IMR-90 (cell line): ENCODE measurements at regions not wholly inside any gene's neighbourhood (a gene's known extent, or its start where the extent isn't known, plus 50 kb on each side); places are given as distances from the start of the nearest gene placed in this dataset.

Source experiments
- ATAC-seq: fragments of 200-7000 bp; cut with Tn5 transposase; 2 replicates; pipeline ENCODE4 v1.9.1; 2020; ENCODE audit warnings: low read depth, mild to moderate bottlenecking, moderate library complexity
- BruUV-seq: library from RNA; stranded (reverse); fragments of 400-500 nt; replicated peaks from 2 replicates; lab custom pipeline; 2021; lab: Mats Ljungman, UMichigan
- CTCF ChIA-PET: fragments of 300-600 bp; formaldehyde crosslinking; extraction: SDS; loops from one replicate; lab custom pipeline; 2021; ENCODE audit warnings: antibody characterized with exemption; lab: Yijun Ruan, JAX
- POLR2A ChIA-PET: fragments of 300-600 bp; sonication (Branson Sonifier 250); formaldehyde crosslinking; loops from one replicate; lab custom pipeline; 2022; ENCODE audit warnings: antibody characterized with exemption; ENCODE audit not compliant: unreplicated experiment; lab: Charles Lee
- DNase-seq: peaks from one replicate; pipeline ENCODE4 v3.0.0; 2013
- H2AFZ ChIP-seq: replicated peaks from 2 replicates; pipeline ENCODE3; 2013; ENCODE audit warnings: low read length, mild to moderate bottlenecking; ENCODE audit not compliant: poor library complexity
- H2AK5ac ChIP-seq: 2 replicates; pipeline ENCODE4 v1.6.1; 2013; ENCODE audit warnings: low read depth, low read length, inconsistent platforms
- H2AK9ac ChIP-seq: replicated peaks from 2 replicates; pipeline ENCODE3; 2013; ENCODE audit warnings: mild to moderate bottlenecking, low read depth, low read length, moderate library complexity; ENCODE audit not compliant: poor library complexity
- H2BK120ac ChIP-seq: 2 replicates; pipeline ENCODE4 v1.6.1; 2013; ENCODE audit warnings: low read depth, low read length, inconsistent platforms
- H2BK15ac ChIP-seq: 3 replicates; pipeline ENCODE4 v1.6.1; 2013; ENCODE audit warnings: low read depth, low read length, inconsistent platforms
- H2BK20ac ChIP-seq: 2 replicates; pipeline ENCODE4 v1.6.1; 2013; ENCODE audit warnings: low read depth, mild to moderate bottlenecking, inconsistent platforms, low read length, moderate library complexity
- H2BK5ac ChIP-seq: 2 replicates; pipeline ENCODE4 v1.6.1; 2013; ENCODE audit warnings: mild to moderate bottlenecking, low read depth, low read length, inconsistent platforms; ENCODE audit not compliant: poor library complexity, severe bottlenecking
- H3K14ac ChIP-seq: replicated peaks from 2 replicates; pipeline ENCODE4 v1.6.1; 2013; ENCODE audit warnings: low read depth, low read length, inconsistent platforms
- H3K18ac ChIP-seq: 2 replicates; pipeline ENCODE4 v1.6.1; 2013; ENCODE audit warnings: low read depth, low read length, control low read depth
- H3K23ac ChIP-seq: 2 replicates; pipeline ENCODE4 v1.6.1; 2013; ENCODE audit warnings: low read depth, low read length, inconsistent platforms
- H3K27ac ChIP-seq: 2 replicates; pipeline ENCODE4 v1.5.1; 2013; ENCODE audit warnings: mild to moderate bottlenecking, control low read depth, low read length; ENCODE audit not compliant: insufficient read depth
- H3K27me3 ChIP-seq: 2 replicates; pipeline ENCODE4 v1.6.1; 2013; ENCODE audit warnings: low read length; ENCODE audit not compliant: control insufficient read depth, insufficient read depth
- H3K36me3 ChIP-seq: 2 replicates; pipeline ENCODE4 v1.6.1; 2013; ENCODE audit warnings: low read length, mixed read lengths; ENCODE audit not compliant: control insufficient read depth, insufficient read depth
- H3K4ac ChIP-seq: 2 replicates; pipeline ENCODE4 v1.6.1; 2013; ENCODE audit warnings: low read depth, low read length, inconsistent platforms
- H3K4me1 ChIP-seq: 2 replicates; pipeline ENCODE4 v1.6.1; 2013; ENCODE audit warnings: low read length, mixed read lengths; ENCODE audit not compliant: control insufficient read depth, insufficient read depth
- H3K4me2 ChIP-seq: 2 replicates; pipeline ENCODE4 v1.6.1; 2013; ENCODE audit warnings: low read depth, mild to moderate bottlenecking, control low read depth, low read length, moderate library complexity
- H3K4me3 ChIP-seq: 2 replicates; pipeline ENCODE4 v1.5.1; 2013; ENCODE audit warnings: low read depth, mild to moderate bottlenecking, control low read depth, low read length, moderate library complexity; ENCODE audit not compliant: insufficient read depth
- H3K56ac ChIP-seq: 2 replicates; pipeline ENCODE4 v1.6.1; 2013; ENCODE audit warnings: low read length, inconsistent platforms; ENCODE audit not compliant: insufficient read depth; ENCODE audit errors: extremely low read depth
- H3K79me1 ChIP-seq, 2 experiments: 2 replicates each; pipeline ENCODE4 v1.6.1; 2013; ENCODE audit warnings: low read length in 2 of 2, inconsistent platforms in 1 of 2, low read depth in 1 of 2
- H3K9ac ChIP-seq: 2 replicates; pipeline ENCODE4 v1.6.1; 2013; ENCODE audit warnings: low read depth, low read length, control low read depth
- H3K9me1 ChIP-seq: 2 replicates; pipeline ENCODE4 v1.6.1; 2013; ENCODE audit warnings: low read length, inconsistent platforms; ENCODE audit not compliant: insufficient read depth
- H3K9me3 ChIP-seq: 2 replicates; pipeline ENCODE4 v1.6.1; 2013; ENCODE audit warnings: low read length; ENCODE audit not compliant: control insufficient read depth, insufficient read depth
- H4K20me1 ChIP-seq: 2 replicates; pipeline ENCODE4 v1.6.1; 2013; ENCODE audit warnings: low read length, inconsistent platforms; ENCODE audit not compliant: insufficient read depth
- H4K5ac ChIP-seq: 2 replicates; pipeline ENCODE4 v1.6.1; 2013; ENCODE audit warnings: mild to moderate bottlenecking, low read depth, low read length, control low read depth
- H4K8ac ChIP-seq, 2 experiments: 2 replicates each; pipeline ENCODE4 v1.6.1; 2013; ENCODE audit warnings: low read depth in 2 of 2, low read length in 2 of 2, control low read depth in 1 of 2, inconsistent platforms in 1 of 2
- H4K91ac ChIP-seq: 2 replicates; pipeline ENCODE4 v1.6.1; 2013; ENCODE audit warnings: low read depth, low read length, inconsistent platforms; ENCODE audit not compliant: insufficient read depth
- CEBPB ChIP-seq: IDR thresholded peaks from 2 replicates; pipeline ENCODE4 v1.6.1; 2012; ENCODE audit warnings: low read depth, low read length, improper control_type of control experiment
- MAZ ChIP-seq: IDR thresholded peaks from 2 replicates; pipeline ENCODE4 v1.6.1; 2012; ENCODE audit warnings: low read depth, mild to moderate bottlenecking, low read length, improper control_type of control experiment, moderate library complexity, borderline replicate concordance
- RAD21 ChIP-seq: IDR thresholded peaks from 2 replicates; pipeline ENCODE4 v1.6.1; 2012; ENCODE audit warnings: low read length, improper control_type of control experiment
- RCOR1 ChIP-seq: IDR thresholded peaks from 2 replicates; pipeline ENCODE4 v1.6.1; 2012; ENCODE audit warnings: mild to moderate bottlenecking, low read length, improper control_type of control experiment; ENCODE audit not compliant: insufficient replicate concordance
- WGBS, 2 experiments: methylation state at CpG; one replicate each; pipeline versions ENCODE4 v1.1.5 to v1.1.7; 2013; ENCODE audit warnings: missing lambda C conversion rate in 2 of 2; ENCODE audit not compliant: insufficient read length in 1 of 2; ENCODE audit errors: extremely low coverage in 2 of 2; 5-methylcytosine and 5-hydroxymethylcytosine counted together
- dilution Hi-C: fragments of 300-500 bp; cut with HindIII; formaldehyde crosslinking; loops from one replicate; pipeline ENCODE4 v1.14.3; 2018; ENCODE audit warnings: low sequenced_read_pairs; ENCODE audit not compliant: unreplicated experiment
- in situ Hi-C: fragments of 300-500 bp; cut with MboI; formaldehyde crosslinking; loops from 3 replicates; pipeline ENCODE4 v1.14.3; 2019; ENCODE audit warnings: low sequenced_read_pairs, inconsistent platforms, mixed read lengths
- intact Hi-C: fragments of 100-400 bp; cut with micrococcal nuclease; formaldehyde crosslinking; loops from 2 replicates; pipeline ENCODE4 v1.10.0; 2022

DNA sequence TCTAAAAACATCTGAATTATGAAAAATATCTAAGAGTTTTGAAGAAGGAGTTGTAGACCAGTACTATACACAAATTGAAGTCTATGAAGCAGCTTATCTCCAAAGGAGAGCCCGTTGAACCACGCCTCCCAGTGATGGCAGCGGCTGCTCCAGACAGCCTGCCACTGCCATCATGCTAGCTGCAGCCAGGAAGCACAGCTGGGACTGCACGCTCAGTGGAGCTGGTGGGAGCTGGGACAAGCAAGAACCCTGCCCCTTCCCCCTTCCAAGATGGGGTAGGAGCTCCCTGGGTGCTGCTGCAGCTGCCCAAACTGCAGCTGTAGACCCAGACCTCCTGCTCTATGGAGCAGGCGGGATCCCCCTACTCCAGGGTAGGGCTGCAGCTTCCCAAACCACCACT, 124.7 kb upstream of the SPATS2L start:
- Histone ChIP-seq H3K14ac (no peak overlapping the region), H3K18ac (no peak overlapping the region), H3K4ac (no peak overlapping the region), H3K23ac (no peak overlapping the region), H2BK15ac (no peak overlapping the region), H2AK9ac (no peak overlapping the region), H4K8ac (no peak overlapping the region), H2AFZ (no peak overlapping the region), H4K20me1 (no peaks in the 10 kb centered on the region), H2AK5ac (no peak overlapping the region), H4K5ac (no peak overlapping the region), H3K27ac (no peak overlapping the region), H3K9me1 (no peaks in the 10 kb centered on the region), H3K4me1 (peaks cover 2% of the 10 kb centered on the region; the same call in 1 of the 2 replicates), H3K9ac (no peak overlapping the region), H2BK5ac (no peak overlapping the region), H3K56ac (no peak overlapping the region), H2BK120ac (no peak overlapping the region), H3K4me2 (no peak overlapping the region), H4K91ac (no peak overlapping the region), H3K79me1 (no peaks in the 10 kb centered on the region), H3K36me3 (no peaks in the 10 kb centered on the region), H2BK20ac (no peak overlapping the region), H3K4me3 (no peak overlapping the region), H3K9me3 (no peaks in the 10 kb centered on the region), H3K27me3 (peaks cover 10% of the 10 kb centered on the region)
- no TSS peak for BruUV-seq
- ChIA-PET CTCF (no interaction called here), POLR2A (no interaction called here)
- in situ Hi-C loops (no loop called here), dilution Hi-C loops (no loop called here), intact Hi-C loops (no loop called here)
- no peak for ATAC-seq
- no peak for TF ChIP-seq RCOR1
- no peak for TF ChIP-seq CEBPB
- TF ChIP-seq MAZ: no peak
- no peak for TF ChIP-seq RAD21
- no peak for DNase-seq
- WGBS, 2 experiments: no CpG with 5 or more reads among the region's 5 CpGs
